ENCODE measurements at regions not wholly inside any gene's neighbourhood (a gene's known extent, or its start where the extent isn't known, plus 50 kb on each side); places are given as distances from the start of the nearest gene placed in this dataset.

DNA sequence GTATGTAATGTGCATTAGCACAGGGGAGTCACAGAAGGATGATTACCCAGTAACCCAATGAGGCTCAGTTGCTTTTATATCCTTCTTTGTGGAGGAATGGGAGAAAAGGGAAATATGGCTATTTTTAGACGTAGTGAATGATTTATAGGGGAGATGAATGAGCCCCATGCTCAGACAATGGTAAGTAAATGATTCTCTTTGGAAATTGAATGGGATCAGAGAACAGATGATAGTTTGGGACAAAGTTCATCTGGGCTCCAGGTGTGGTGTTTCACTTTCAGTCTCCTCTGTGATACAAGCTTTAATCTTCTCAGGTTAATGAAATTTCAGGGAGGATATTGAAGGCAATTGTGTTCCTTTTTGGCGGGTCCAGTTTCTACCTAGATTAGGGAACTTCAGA, 63.0 kb upstream of the MPP7 start:
- no peak for TF ChIP-seq MXI1 (conservative IDR thresholded peaks at IDR 0.05; ENCODE audit: poor library complexity, severe bottlenecking)
- no peak for TF ChIP-seq EZH2 (IDR thresholded peaks at IDR 0.05; ENCODE audit: borderline replicate concordance, insufficient read depth, low read length, poor library complexity, severe bottlenecking)
- TF ChIP-seq POLR2AphosphoS5 (IDR thresholded peaks at IDR 0.05) = no peak
- no peak for TF ChIP-seq SMC3 (conservative IDR thresholded peaks at IDR 0.05; ENCODE audit: poor library complexity)
- TF ChIP-seq TAF1 (IDR thresholded peaks at IDR 0.05; ENCODE audit: low read depth) = no peak
- TF ChIP-seq RAD21 (conservative IDR thresholded peaks at IDR 0.05) = no peak
- no peak for TF ChIP-seq EP300 (conservative IDR thresholded peaks at IDR 0.05; ENCODE audit: poor library complexity, severe bottlenecking)
- TF ChIP-seq, protein P1, sequence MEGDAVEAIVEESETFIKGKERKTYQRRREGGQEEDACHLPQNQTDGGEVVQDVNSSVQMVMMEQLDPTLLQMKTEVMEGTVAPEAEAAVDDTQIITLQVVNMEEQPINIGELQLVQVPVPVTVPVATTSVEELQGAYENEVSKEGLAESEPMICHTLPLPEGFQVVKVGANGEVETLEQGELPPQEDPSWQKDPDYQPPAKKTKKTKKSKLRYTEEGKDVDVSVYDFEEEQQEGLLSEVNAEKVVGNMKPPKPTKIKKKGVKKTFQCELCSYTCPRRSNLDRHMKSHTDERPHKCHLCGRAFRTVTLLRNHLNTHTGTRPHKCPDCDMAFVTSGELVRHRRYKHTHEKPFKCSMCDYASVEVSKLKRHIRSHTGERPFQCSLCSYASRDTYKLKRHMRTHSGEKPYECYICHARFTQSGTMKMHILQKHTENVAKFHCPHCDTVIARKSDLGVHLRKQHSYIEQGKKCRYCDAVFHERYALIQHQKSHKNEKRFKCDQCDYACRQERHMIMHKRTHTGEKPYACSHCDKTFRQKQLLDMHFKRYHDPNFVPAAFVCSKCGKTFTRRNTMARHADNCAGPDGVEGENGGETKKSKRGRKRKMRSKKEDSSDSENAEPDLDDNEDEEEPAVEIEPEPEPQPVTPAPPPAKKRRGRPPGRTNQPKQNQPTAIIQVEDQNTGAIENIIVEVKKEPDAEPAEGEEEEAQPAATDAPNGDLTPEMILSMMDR (IDR thresholded peaks at IDR 0.05; ENCODE audit: poor library complexity, severe bottlenecking) = no peak
- TF ChIP-seq, protein P2, sequence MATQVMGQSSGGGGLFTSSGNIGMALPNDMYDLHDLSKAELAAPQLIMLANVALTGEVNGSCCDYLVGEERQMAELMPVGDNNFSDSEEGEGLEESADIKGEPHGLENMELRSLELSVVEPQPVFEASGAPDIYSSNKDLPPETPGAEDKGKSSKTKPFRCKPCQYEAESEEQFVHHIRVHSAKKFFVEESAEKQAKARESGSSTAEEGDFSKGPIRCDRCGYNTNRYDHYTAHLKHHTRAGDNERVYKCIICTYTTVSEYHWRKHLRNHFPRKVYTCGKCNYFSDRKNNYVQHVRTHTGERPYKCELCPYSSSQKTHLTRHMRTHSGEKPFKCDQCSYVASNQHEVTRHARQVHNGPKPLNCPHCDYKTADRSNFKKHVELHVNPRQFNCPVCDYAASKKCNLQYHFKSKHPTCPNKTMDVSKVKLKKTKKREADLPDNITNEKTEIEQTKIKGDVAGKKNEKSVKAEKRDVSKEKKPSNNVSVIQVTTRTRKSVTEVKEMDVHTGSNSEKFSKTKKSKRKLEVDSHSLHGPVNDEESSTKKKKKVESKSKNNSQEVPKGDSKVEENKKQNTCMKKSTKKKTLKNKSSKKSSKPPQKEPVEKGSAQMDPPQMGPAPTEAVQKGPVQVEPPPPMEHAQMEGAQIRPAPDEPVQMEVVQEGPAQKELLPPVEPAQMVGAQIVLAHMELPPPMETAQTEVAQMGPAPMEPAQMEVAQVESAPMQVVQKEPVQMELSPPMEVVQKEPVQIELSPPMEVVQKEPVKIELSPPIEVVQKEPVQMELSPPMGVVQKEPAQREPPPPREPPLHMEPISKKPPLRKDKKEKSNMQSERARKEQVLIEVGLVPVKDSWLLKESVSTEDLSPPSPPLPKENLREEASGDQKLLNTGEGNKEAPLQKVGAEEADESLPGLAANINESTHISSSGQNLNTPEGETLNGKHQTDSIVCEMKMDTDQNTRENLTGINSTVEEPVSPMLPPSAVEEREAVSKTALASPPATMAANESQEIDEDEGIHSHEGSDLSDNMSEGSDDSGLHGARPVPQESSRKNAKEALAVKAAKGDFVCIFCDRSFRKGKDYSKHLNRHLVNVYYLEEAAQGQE (IDR thresholded peaks at IDR 0.05; ENCODE audit: borderline replicate concordance) = no peak
- Histone ChIP-seq H3K9ac (ENCODE audit: low read length) (no peak overlapping the region), H3K27me3 (ENCODE audit: insufficient read depth, low read depth, low read length) (no peaks in the 10 kb centered on the region), H2AFZ (ENCODE audit: low read depth, low read length) (no peak overlapping the region), H3K27ac (ENCODE audit: low read length) (no peak overlapping the region), H3K4me3 (ENCODE audit: low read length) (no peak overlapping the region), H3K9me2 (ENCODE audit: insufficient read depth, low read length) (no peaks in the 10 kb centered on the region), H3K4me2 (ENCODE audit: low read length) (no peak overlapping the region), H4K20me1 (ENCODE audit: insufficient read depth) (no peaks in the 10 kb centered on the region), H3F3A (ENCODE audit: insufficient read depth, low read length, poor library complexity, severe bottlenecking) (no peaks in the 10 kb centered on the region), H3K79me2 (replicated peaks; ENCODE audit: insufficient read depth, low read length) (no peaks in the 10 kb centered on the region), H3K9me3 (ENCODE audit: low read length) (no peaks in the 10 kb centered on the region), H3K36me3 (ENCODE audit: insufficient read depth, low read length) (no peaks in the 10 kb centered on the region)

DNA sequence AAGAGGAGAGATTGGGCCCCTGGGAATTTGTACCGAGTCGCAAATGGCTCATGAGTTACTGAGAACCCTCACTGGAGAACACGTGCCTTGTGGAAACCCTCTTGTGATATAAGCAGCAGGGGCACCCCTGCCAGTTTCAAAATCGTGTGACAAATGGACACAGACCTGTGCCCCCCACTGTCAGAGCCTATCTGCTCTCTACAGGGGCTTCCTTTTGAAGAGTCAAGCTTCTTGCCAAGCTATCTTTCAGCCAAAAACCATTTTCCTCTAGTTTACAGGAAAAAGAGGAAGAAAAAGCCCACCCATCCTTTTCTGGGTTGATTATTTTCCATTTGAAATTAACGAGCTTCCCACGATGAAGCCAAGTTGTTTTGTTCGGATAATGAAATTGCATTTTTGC, 64.1 kb upstream of the MPP7 start:
- H3K4me3 ChIP-seq (ENCODE audit: low read length) = no peak overlapping the region
- no peak overlapping the region for H2AFZ ChIP-seq (ENCODE audit: low read depth, low read length)
- no peaks in the 10 kb centered on the region for H3K79me2 ChIP-seq (replicated peaks; ENCODE audit: insufficient read depth, low read length)
- no peaks in the 10 kb centered on the region for H3K27me3 ChIP-seq (ENCODE audit: insufficient read depth, low read depth, low read length)
- no peak overlapping the region for H3K9ac ChIP-seq (ENCODE audit: low read length)
- TF ChIP-seq MXI1 (conservative IDR thresholded peaks at IDR 0.05; ENCODE audit: poor library complexity, severe bottlenecking) (no peak), TAF1 (IDR thresholded peaks at IDR 0.05; ENCODE audit: low read depth) (no peak), SMC3 (conservative IDR thresholded peaks at IDR 0.05; ENCODE audit: poor library complexity) (no peak), POLR2AphosphoS5 (IDR thresholded peaks at IDR 0.05) (no peak), RAD21 (conservative IDR thresholded peaks at IDR 0.05) (no peak), EP300 (conservative IDR thresholded peaks at IDR 0.05; ENCODE audit: poor library complexity, severe bottlenecking) (no peak)
- TF ChIP-seq, protein P2 (IDR thresholded peaks at IDR 0.05; ENCODE audit: borderline replicate concordance) = no peak
- TF ChIP-seq, protein P1 (IDR thresholded peaks at IDR 0.05; ENCODE audit: poor library complexity, severe bottlenecking) = no peak
- no peak overlapping the region for H3K27ac ChIP-seq (ENCODE audit: low read length)
- H3K9me3 ChIP-seq (ENCODE audit: low read length) = no peaks in the 10 kb centered on the region
- H4K20me1 ChIP-seq (ENCODE audit: insufficient read depth) = no peaks in the 10 kb centered on the region
- H3F3A ChIP-seq (ENCODE audit: insufficient read depth, low read length, poor library complexity, severe bottlenecking) = no peaks in the 10 kb centered on the region
- no peak overlapping the region for H3K4me2 ChIP-seq (ENCODE audit: low read length)
- no peaks in the 10 kb centered on the region for H3K9me2 ChIP-seq (ENCODE audit: insufficient read depth, low read length)
- no peaks in the 10 kb centered on the region for H3K36me3 ChIP-seq (ENCODE audit: insufficient read depth, low read length)
